Neural cell (in vitro differentiated cells): ENCODE measurements at regions not wholly inside any gene's neighbourhood (a gene's known extent, or its start where the extent isn't known, plus 50 kb on each side); places are given as distances from the start of the nearest gene placed in this dataset.

Source experiments
- H2AFZ ChIP-seq: fragments of 200-600, 300-800 bp; sonication (generic), shearing (Covaris generic); 2 replicates; pipeline ENCODE4 v1.6.0; 2014; ENCODE audit warnings: low read depth, mild to moderate bottlenecking, antibody characterized with exemption, low read length, moderate library complexity
- H3F3A ChIP-seq: fragments of 200-600 bp; shearing (Covaris generic); 2 replicates; pipeline ENCODE4 v1.6.1; 2016; ENCODE audit warnings: mild to moderate bottlenecking, moderate library complexity, mixed read lengths, antibody characterized with exemption, low read length; ENCODE audit not compliant: insufficient read depth, poor library complexity, severe bottlenecking
- H3K27ac ChIP-seq: fragments of 200-600, 300-800 bp; sonication (generic), shearing (Covaris generic); 2 replicates; pipeline ENCODE4 v1.5.1; 2014; ENCODE audit warnings: mild to moderate bottlenecking, low read length, moderate library complexity
- H3K27me3 ChIP-seq: fragments of 300-800, 200-600 bp; sonication (generic), shearing (Covaris generic); 2 replicates; pipeline ENCODE4 v1.6.0; 2014; ENCODE audit warnings: mild to moderate bottlenecking, low read depth, low read length, moderate library complexity; ENCODE audit not compliant: insufficient read depth
- H3K36me3 ChIP-seq: fragments of 300-800, 200-600 bp; sonication (generic), shearing (Covaris generic); 2 replicates; pipeline ENCODE4 v1.5.1; 2014; ENCODE audit warnings: mild to moderate bottlenecking, antibody characterized with exemption, low read length, moderate library complexity; ENCODE audit not compliant: insufficient read depth
- H3K4me2 ChIP-seq: fragments of 300-800, 200-600 bp; sonication (generic), shearing (Covaris generic); 2 replicates; pipeline ENCODE4 v1.6.0; 2014; ENCODE audit warnings: mild to moderate bottlenecking, low read length
- H3K4me3 ChIP-seq: fragments of 300-800, 200-600 bp; sonication (generic), shearing (Covaris generic); 2 replicates; pipeline ENCODE4 v1.5.1; 2014; ENCODE audit warnings: mild to moderate bottlenecking, low read length, moderate library complexity
- H3K79me2 ChIP-seq: fragments of 200-600 bp; shearing (Covaris generic); replicated peaks from 2 replicates; pipeline ENCODE4 v1.6.0; 2014; ENCODE audit warnings: mild to moderate bottlenecking, low read length, moderate library complexity; ENCODE audit not compliant: insufficient read depth
- H3K9ac ChIP-seq: fragments of 300-800, 200-600 bp; sonication (generic), shearing (Covaris generic); 2 replicates; pipeline ENCODE4 v1.6.1; 2016; ENCODE audit warnings: mild to moderate bottlenecking, low read length, mixed read lengths
- H3K9me2 ChIP-seq: fragments of 200-600 bp; shearing (Covaris generic); 2 replicates; pipeline ENCODE4 v1.6.1; 2016; ENCODE audit warnings: mild to moderate bottlenecking, low read length, mixed read lengths; ENCODE audit not compliant: insufficient read depth
- H3K9me3 ChIP-seq: fragments of 200-600, 300-800 bp; sonication (generic), shearing (Covaris generic); 2 replicates; pipeline ENCODE4 v1.6.1; 2016; ENCODE audit warnings: mild to moderate bottlenecking, mixed run types, low read length, moderate library complexity, mixed read lengths
- H4K20me1 ChIP-seq: fragments of 200-600 bp; shearing (Covaris generic); 2 replicates; pipeline ENCODE4 v1.6.1; 2016; ENCODE audit warnings: mild to moderate bottlenecking, mixed run types; ENCODE audit not compliant: insufficient read depth
- EP300 ChIP-seq: fragments of 450-650 bp; conservative IDR thresholded peaks from 2 replicates; pipeline ENCODE4 v1.6.1; 2014; ENCODE audit warnings: antibody characterized with exemption, mild to moderate bottlenecking, moderate library complexity; ENCODE audit not compliant: poor library complexity, severe bottlenecking
- EZH2 ChIP-seq: fragments of 200-600, 300-800 bp; shearing (Covaris generic), sonication (generic); IDR thresholded peaks from 2 replicates; pipeline ENCODE4 v1.6.1; 2014; ENCODE audit warnings: antibody characterized with exemption, low read length, borderline replicate concordance, mild to moderate bottlenecking; ENCODE audit not compliant: insufficient read depth, poor library complexity, severe bottlenecking
- MXI1 ChIP-seq: fragments of 450-650 bp; conservative IDR thresholded peaks from 2 replicates; pipeline ENCODE4 v1.6.1; 2014; ENCODE audit warnings: antibody characterized with exemption, mild to moderate bottlenecking; ENCODE audit not compliant: poor library complexity, severe bottlenecking
- POLR2AphosphoS5 ChIP-seq: IDR thresholded peaks from 2 replicates; pipeline ENCODE4 v1.6.1; 2012
- RAD21 ChIP-seq: fragments of 450-650 bp; conservative IDR thresholded peaks from 2 replicates; pipeline ENCODE4 v1.6.1; 2014; ENCODE audit warnings: antibody characterized with exemption, mild to moderate bottlenecking, moderate library complexity
- SMC3 ChIP-seq: fragments of 450-650 bp; conservative IDR thresholded peaks from 2 replicates; pipeline ENCODE4 v1.6.1; 2014; ENCODE audit warnings: antibody characterized with exemption, mild to moderate bottlenecking, moderate library complexity; ENCODE audit not compliant: poor library complexity
- TAF1 ChIP-seq: IDR thresholded peaks from 2 replicates; pipeline ENCODE4 v1.6.1; 2012; ENCODE audit warnings: low read depth
- TF ChIP-seq, protein P1 (sequence below): IDR thresholded peaks from 2 replicates; pipeline ENCODE4 v1.6.1; 2012; ENCODE audit warnings: borderline replicate concordance
- TF ChIP-seq, protein P2 (sequence below): fragments of 450-650 bp; IDR thresholded peaks from 2 replicates; pipeline ENCODE4 v1.5.1; 2014; ENCODE audit warnings: antibody characterized with exemption, mild to moderate bottlenecking, moderate library complexity; ENCODE audit not compliant: poor library complexity, severe bottlenecking

DNA sequence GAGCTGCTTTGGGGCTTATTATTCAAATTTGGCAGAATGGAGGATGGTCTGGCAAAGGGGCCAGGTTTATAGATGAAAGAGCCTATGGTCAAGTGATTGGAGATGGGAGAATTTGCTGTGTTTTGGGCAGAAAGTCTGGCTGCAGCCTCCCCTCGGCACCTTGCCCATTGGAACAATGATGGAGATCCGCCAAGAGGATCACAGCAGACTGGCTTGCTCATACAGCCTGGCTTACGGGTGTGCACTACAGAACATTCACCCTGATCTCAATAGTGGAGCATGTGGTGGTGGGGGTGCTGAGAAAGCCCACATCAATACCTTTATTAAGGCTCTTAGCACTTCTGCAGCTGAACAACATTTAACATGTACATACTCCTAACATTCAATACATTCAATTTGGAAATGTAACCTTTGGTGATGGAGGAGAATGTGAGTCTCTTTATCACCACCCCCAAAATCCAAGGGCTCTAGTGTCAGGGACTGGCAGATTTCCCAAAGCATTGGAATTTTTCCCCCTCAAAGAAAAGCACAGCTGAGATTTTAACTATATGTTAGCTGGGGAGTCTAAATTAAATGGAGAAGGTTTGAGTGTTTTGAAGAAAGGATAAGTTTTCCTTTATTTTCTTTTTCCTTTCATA, 118.4 kb upstream of the TMC3 start:
- Histone ChIP-seq H3F3A (no peaks in the 10 kb centered on the region), H3K4me3 (no peak overlapping the region), H3K79me2 (no peaks in the 10 kb centered on the region), H3K4me2 (no peak overlapping the region), H2AFZ (no peak overlapping the region), H3K27ac (no peak overlapping the region), H3K9ac (no peak overlapping the region), H3K9me2 (no peaks in the 10 kb centered on the region), H3K27me3 (no peaks in the 10 kb centered on the region), H4K20me1 (no peaks in the 10 kb centered on the region), H3K9me3 (no peaks in the 10 kb centered on the region), H3K36me3 (no peaks in the 10 kb centered on the region)
- TF ChIP-seq MXI1 (no peak), TAF1 (no peak), EP300 (no peak), POLR2AphosphoS5 (no peak), SMC3 (no peak), EZH2 (no peak), RAD21 (no peak)
- TF ChIP-seq, protein P1, sequence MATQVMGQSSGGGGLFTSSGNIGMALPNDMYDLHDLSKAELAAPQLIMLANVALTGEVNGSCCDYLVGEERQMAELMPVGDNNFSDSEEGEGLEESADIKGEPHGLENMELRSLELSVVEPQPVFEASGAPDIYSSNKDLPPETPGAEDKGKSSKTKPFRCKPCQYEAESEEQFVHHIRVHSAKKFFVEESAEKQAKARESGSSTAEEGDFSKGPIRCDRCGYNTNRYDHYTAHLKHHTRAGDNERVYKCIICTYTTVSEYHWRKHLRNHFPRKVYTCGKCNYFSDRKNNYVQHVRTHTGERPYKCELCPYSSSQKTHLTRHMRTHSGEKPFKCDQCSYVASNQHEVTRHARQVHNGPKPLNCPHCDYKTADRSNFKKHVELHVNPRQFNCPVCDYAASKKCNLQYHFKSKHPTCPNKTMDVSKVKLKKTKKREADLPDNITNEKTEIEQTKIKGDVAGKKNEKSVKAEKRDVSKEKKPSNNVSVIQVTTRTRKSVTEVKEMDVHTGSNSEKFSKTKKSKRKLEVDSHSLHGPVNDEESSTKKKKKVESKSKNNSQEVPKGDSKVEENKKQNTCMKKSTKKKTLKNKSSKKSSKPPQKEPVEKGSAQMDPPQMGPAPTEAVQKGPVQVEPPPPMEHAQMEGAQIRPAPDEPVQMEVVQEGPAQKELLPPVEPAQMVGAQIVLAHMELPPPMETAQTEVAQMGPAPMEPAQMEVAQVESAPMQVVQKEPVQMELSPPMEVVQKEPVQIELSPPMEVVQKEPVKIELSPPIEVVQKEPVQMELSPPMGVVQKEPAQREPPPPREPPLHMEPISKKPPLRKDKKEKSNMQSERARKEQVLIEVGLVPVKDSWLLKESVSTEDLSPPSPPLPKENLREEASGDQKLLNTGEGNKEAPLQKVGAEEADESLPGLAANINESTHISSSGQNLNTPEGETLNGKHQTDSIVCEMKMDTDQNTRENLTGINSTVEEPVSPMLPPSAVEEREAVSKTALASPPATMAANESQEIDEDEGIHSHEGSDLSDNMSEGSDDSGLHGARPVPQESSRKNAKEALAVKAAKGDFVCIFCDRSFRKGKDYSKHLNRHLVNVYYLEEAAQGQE: no peak
- TF ChIP-seq, protein P2, sequence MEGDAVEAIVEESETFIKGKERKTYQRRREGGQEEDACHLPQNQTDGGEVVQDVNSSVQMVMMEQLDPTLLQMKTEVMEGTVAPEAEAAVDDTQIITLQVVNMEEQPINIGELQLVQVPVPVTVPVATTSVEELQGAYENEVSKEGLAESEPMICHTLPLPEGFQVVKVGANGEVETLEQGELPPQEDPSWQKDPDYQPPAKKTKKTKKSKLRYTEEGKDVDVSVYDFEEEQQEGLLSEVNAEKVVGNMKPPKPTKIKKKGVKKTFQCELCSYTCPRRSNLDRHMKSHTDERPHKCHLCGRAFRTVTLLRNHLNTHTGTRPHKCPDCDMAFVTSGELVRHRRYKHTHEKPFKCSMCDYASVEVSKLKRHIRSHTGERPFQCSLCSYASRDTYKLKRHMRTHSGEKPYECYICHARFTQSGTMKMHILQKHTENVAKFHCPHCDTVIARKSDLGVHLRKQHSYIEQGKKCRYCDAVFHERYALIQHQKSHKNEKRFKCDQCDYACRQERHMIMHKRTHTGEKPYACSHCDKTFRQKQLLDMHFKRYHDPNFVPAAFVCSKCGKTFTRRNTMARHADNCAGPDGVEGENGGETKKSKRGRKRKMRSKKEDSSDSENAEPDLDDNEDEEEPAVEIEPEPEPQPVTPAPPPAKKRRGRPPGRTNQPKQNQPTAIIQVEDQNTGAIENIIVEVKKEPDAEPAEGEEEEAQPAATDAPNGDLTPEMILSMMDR: no peak

DNA sequence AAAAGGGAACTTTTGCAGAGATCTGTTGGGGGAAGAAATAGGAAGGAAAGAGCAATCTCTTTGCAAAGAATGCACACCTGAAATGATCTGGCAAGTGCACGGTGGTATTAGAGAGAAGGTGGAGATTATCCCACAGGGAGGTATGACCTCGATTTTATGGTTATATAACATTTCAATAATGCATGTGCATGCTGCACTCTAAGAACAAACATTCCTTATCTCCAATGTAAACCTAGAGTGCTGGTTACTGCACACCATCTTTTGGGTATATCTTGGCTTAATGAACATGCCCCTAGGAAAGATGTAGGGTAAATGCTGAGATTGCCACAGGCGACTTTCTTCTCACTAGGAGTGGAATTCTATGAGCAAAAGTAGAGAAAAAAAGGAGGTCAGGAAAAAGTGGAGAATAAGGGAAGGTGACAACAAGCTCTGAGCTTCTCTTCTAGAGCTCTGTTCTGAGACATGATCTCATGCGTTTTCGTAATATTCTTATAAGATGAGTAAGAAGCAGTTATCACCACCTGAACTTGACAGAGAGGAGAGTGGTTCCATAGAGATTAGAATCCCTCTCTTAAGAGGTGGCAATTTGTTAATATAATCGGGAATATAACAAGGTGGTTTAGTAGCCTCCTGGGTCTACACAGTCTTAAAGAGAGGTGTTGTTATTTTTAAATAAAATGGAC, 117.5 kb upstream of the TMC3 start:
- no peak for TF ChIP-seq EZH2

More for the DNA sequence above, 117.5 kb upstream of the TMC3 start:
- H3K4me2 ChIP-seq: no peak overlapping the region
- H3K36me3 ChIP-seq: no peaks in the 10 kb centered on the region
- H3K4me3 ChIP-seq: no peak overlapping the region
- H4K20me1 ChIP-seq: no peaks in the 10 kb centered on the region
- no peak overlapping the region for H3K9ac ChIP-seq
- no peak overlapping the region for H3K27ac ChIP-seq
- H3K79me2 ChIP-seq: no peaks in the 10 kb centered on the region
- no peak overlapping the region for H2AFZ ChIP-seq
- H3K9me2 ChIP-seq: no peaks in the 10 kb centered on the region
- no peaks in the 10 kb centered on the region for H3K9me3 ChIP-seq
- H3K27me3 ChIP-seq: no peaks in the 10 kb centered on the region
- H3F3A ChIP-seq: no peaks in the 10 kb centered on the region
